GM12891 (cell line): ENCODE measurements at regions not wholly inside any gene's neighbourhood (a gene's known extent, or its start where the extent isn't known, plus 50 kb on each side); places are given as distances from the start of the nearest gene placed in this dataset.

Experiments used
- DNase-seq: peaks from one replicate; pipeline ENCODE4 v3.0.0; 2011; ENCODE audit warnings: low spot score; ENCODE audit not compliant: insufficient read length
- FAIRE-seq: peaks from 2 replicates; lab custom pipeline; 2011; peaks lifted over from hg19 to GRCh38; lab: Jason Lieb, UNC
- PAX5 ChIP-seq: IDR thresholded peaks from 2 replicates; pipeline ENCODE4 v1.6.1; 2011; ENCODE audit warnings: low read length, moderate library complexity, mild to moderate bottlenecking; ENCODE audit not compliant: insufficient read depth, severe bottlenecking
- POLR2A ChIP-seq: IDR thresholded peaks from 2 replicates; pipeline ENCODE4 v1.6.1; 2011; ENCODE audit warnings: low read depth, low read length, control low read depth
- POLR2AphosphoS5 ChIP-seq: IDR thresholded peaks from 2 replicates; pipeline ENCODE4 v1.6.1; 2011; ENCODE audit warnings: low read depth, low read length, control low read depth
- POU2F2 ChIP-seq: IDR thresholded peaks from 2 replicates; pipeline ENCODE4 v1.6.1; 2011; ENCODE audit warnings: low read depth, mild to moderate bottlenecking, control low read depth, low read length, moderate library complexity
- SPI1 ChIP-seq: IDR thresholded peaks from 2 replicates; pipeline ENCODE4 v1.6.1; 2011; ENCODE audit warnings: low read depth, low read length, control low read depth
- TAF1 ChIP-seq: IDR thresholded peaks from 2 replicates; pipeline ENCODE4 v1.6.1; 2011; ENCODE audit warnings: low read depth, low read length, control low read depth

- TF ChIP-seq TAF1 (no peak), PAX5 (no peak), POLR2AphosphoS5 (no peak), SPI1 (no peak)
- FAIRE-seq: no peak
- no peak for DNase-seq
Measured at GRCh38 chr17:72514321-72514861, 393.6 kb downstream of the SOX9 start.

GRCh38 chr17:72514891-72515290 lies 394.1 kb downstream of the SOX9 start:
- no peak for FAIRE-seq
- no peak for DNase-seq
- no peak for TF ChIP-seq POU2F2
- no peak for TF ChIP-seq TAF1
- no peak for TF ChIP-seq POLR2AphosphoS5
- TF ChIP-seq SPI1: no peak
- no peak for TF ChIP-seq POLR2A

- no peak for DNase-seq
- FAIRE-seq: no peak
- TF ChIP-seq SPI1: no peak
- no peak for TF ChIP-seq PAX5
- TF ChIP-seq POU2F2: no peak
- TF ChIP-seq TAF1: no peak
- no peak for TF ChIP-seq POLR2A
- TF ChIP-seq POLR2AphosphoS5: no peak
Measured at GRCh38 chr17:72515291-72516065, 394.7 kb downstream of the SOX9 start.

- DNase-seq: no peak
- TF ChIP-seq POLR2AphosphoS5: no peak
- TF ChIP-seq POU2F2: no peak
- TF ChIP-seq SPI1: no peak
- TF ChIP-seq TAF1: no peak
- TF ChIP-seq POLR2A: no peak
- TF ChIP-seq PAX5: no peak
- no peak for FAIRE-seq
Measured at GRCh38 chr17:72516772-72517399, 396.1 kb downstream of the SOX9 start.

GRCh38 chr17:72517413-72518158 lies 396.8 kb downstream of the SOX9 start:
- no peak for DNase-seq
- no peak for FAIRE-seq
- TF ChIP-seq POLR2AphosphoS5: no peak

GRCh38 chr17:72518159-72518732 lies 397.4 kb downstream of the SOX9 start:
- no peak for FAIRE-seq

GRCh38 chr17:72518753-72519597 lies 398.2 kb downstream of the SOX9 start:
- TF ChIP-seq TAF1 (no peak), PAX5 (no peak), POLR2A (no peak), POU2F2 (no peak), POLR2AphosphoS5 (no peak), SPI1 (no peak)
- FAIRE-seq: no peak
- DNase-seq: no peak

More at GRCh38 chr17:72518159-72518732, 397.4 kb downstream of the SOX9 start:
- no peak for DNase-seq
- TF ChIP-seq POU2F2 (no peak), POLR2A (no peak), POLR2AphosphoS5 (no peak), TAF1 (no peak), PAX5 (no peak), SPI1 (no peak)

GRCh38 chr17:72519598-72519936 lies 398.7 kb downstream of the SOX9 start:
- DNase-seq (no peak), FAIRE-seq (no peak)
- TF ChIP-seq TAF1 (no peak), POLR2AphosphoS5 (no peak), POLR2A (no peak), SPI1 (no peak)

- DNase-seq (no peak), FAIRE-seq (no peak)
- TF ChIP-seq TAF1 (no peak), PAX5 (no peak), POLR2A (no peak), POU2F2 (no peak), SPI1 (no peak), POLR2AphosphoS5 (no peak)
Measured at GRCh38 chr17:72520665-72521303, 400.0 kb downstream of the SOX9 start.
